ENCODE measurements at regions not wholly inside any gene's neighbourhood (a gene's known extent, or its start where the extent isn't known, plus 50 kb on each side); places are given as distances from the start of the nearest gene placed in this dataset.

- Histone ChIP-seq H3K9ac (ENCODE audit: insufficient read length, low read depth) (no peak overlapping the region), H3K4me3 (ENCODE audit: insufficient read length, low read depth) (no peak overlapping the region), H3K9me3 (ENCODE audit: insufficient read depth, low read length) (no peaks in the 10 kb centered on the region), H3K4me1 (ENCODE audit: insufficient read depth, insufficient read length) (no peaks in the 10 kb centered on the region), H3K36me3 (ENCODE audit: insufficient read depth, insufficient read length, low read length) (no peaks in the 10 kb centered on the region), H3K27me3 (ENCODE audit: insufficient read depth, insufficient read length) (no peaks in the 10 kb centered on the region)
- no peak for TF ChIP-seq SUZ12 (IDR thresholded peaks at IDR 0.05; ENCODE audit: extremely low read depth, insufficient read depth, insufficient read length)
- no peak for TF ChIP-seq YY1 (IDR thresholded peaks at IDR 0.05; ENCODE audit: insufficient read depth, insufficient read length)
- no peak for TF ChIP-seq ZNF274 (IDR thresholded peaks at IDR 0.05; ENCODE audit: low read depth, low read length)
- no peak for DNase-seq (ENCODE audit: low read depth, low spot score)
Observed at GRCh38 chr18:2336690-2337392, 234.5 kb downstream of the METTL4 start.

GRCh38 chr18:2337552-2338141, 233.7 kb downstream of the METTL4 start:
- Histone ChIP-seq H3K9ac (ENCODE audit: insufficient read length, low read depth) (no peak overlapping the region), H3K4me3 (ENCODE audit: insufficient read length, low read depth) (no peak overlapping the region), H3K36me3 (ENCODE audit: insufficient read depth, insufficient read length, low read length) (no peaks in the 10 kb centered on the region), H3K9me3 (ENCODE audit: insufficient read depth, low read length) (no peaks in the 10 kb centered on the region), H3K4me1 (ENCODE audit: insufficient read depth, insufficient read length) (no peaks in the 10 kb centered on the region), H3K27me3 (ENCODE audit: insufficient read depth, insufficient read length) (no peaks in the 10 kb centered on the region)
- no peak for DNase-seq (ENCODE audit: low read depth, low spot score)
- TF ChIP-seq SUZ12 (IDR thresholded peaks at IDR 0.05; ENCODE audit: extremely low read depth, insufficient read depth, insufficient read length) (no peak), ZNF274 (IDR thresholded peaks at IDR 0.05; ENCODE audit: low read depth, low read length) (no peak), YY1 (IDR thresholded peaks at IDR 0.05; ENCODE audit: insufficient read depth, insufficient read length) (no peak)

- H3K9ac ChIP-seq (ENCODE audit: insufficient read length, low read depth): no peak overlapping the region
- DNase-seq (ENCODE audit: low read depth, low spot score): no peak
- H3K27me3 ChIP-seq (ENCODE audit: insufficient read depth, insufficient read length): no peaks in the 10 kb centered on the region
- H3K4me1 ChIP-seq (ENCODE audit: insufficient read depth, insufficient read length): no peaks in the 10 kb centered on the region
- no peaks in the 10 kb centered on the region for H3K9me3 ChIP-seq (ENCODE audit: insufficient read depth, low read length)
- H3K36me3 ChIP-seq (ENCODE audit: insufficient read depth, insufficient read length, low read length): no peaks in the 10 kb centered on the region
- TF ChIP-seq YY1 (IDR thresholded peaks at IDR 0.05; ENCODE audit: insufficient read depth, insufficient read length): no peak
- no peak for TF ChIP-seq ZNF274 (IDR thresholded peaks at IDR 0.05; ENCODE audit: low read depth, low read length)
- TF ChIP-seq SUZ12 (IDR thresholded peaks at IDR 0.05; ENCODE audit: extremely low read depth, insufficient read depth, insufficient read length): no peak
- no peak overlapping the region for H3K4me3 ChIP-seq (ENCODE audit: insufficient read length, low read depth)
Observed at GRCh38 chr18:2338601-2339000, 232.7 kb downstream of the METTL4 start.

GRCh38 chr18:2340335-2340734, 231.0 kb downstream of the METTL4 start:
- no peak overlapping the region for H3K4me3 ChIP-seq (ENCODE audit: insufficient read length, low read depth)
- TF ChIP-seq SUZ12 (IDR thresholded peaks at IDR 0.05; ENCODE audit: extremely low read depth, insufficient read depth, insufficient read length) (no peak), YY1 (IDR thresholded peaks at IDR 0.05; ENCODE audit: insufficient read depth, insufficient read length) (no peak), ZNF274 (IDR thresholded peaks at IDR 0.05; ENCODE audit: low read depth, low read length) (no peak)
- no peaks in the 10 kb centered on the region for H3K9me3 ChIP-seq (ENCODE audit: insufficient read depth, low read length)
- H3K4me1 ChIP-seq (ENCODE audit: insufficient read depth, insufficient read length): no peaks in the 10 kb centered on the region
- H3K36me3 ChIP-seq (ENCODE audit: insufficient read depth, insufficient read length, low read length): no peaks in the 10 kb centered on the region
- no peaks in the 10 kb centered on the region for H3K27me3 ChIP-seq (ENCODE audit: insufficient read depth, insufficient read length)
- DNase-seq (ENCODE audit: low read depth, low spot score): no peak
- H3K9ac ChIP-seq (ENCODE audit: insufficient read length, low read depth): no peak overlapping the region

- no peaks in the 10 kb centered on the region for H3K4me1 ChIP-seq (ENCODE audit: insufficient read depth, insufficient read length)
- H3K27me3 ChIP-seq (ENCODE audit: insufficient read depth, insufficient read length): no peaks in the 10 kb centered on the region
- no peak overlapping the region for H3K4me3 ChIP-seq (ENCODE audit: insufficient read length, low read depth)
- no peaks in the 10 kb centered on the region for H3K36me3 ChIP-seq (ENCODE audit: insufficient read depth, insufficient read length, low read length)
- no peak for DNase-seq (ENCODE audit: low read depth, low spot score)
- TF ChIP-seq ZNF274 (IDR thresholded peaks at IDR 0.05; ENCODE audit: low read depth, low read length) (no peak), YY1 (IDR thresholded peaks at IDR 0.05; ENCODE audit: insufficient read depth, insufficient read length) (no peak), SUZ12 (IDR thresholded peaks at IDR 0.05; ENCODE audit: extremely low read depth, insufficient read depth, insufficient read length) (no peak)
- no peak overlapping the region for H3K9ac ChIP-seq (ENCODE audit: insufficient read length, low read depth)
- no peaks in the 10 kb centered on the region for H3K9me3 ChIP-seq (ENCODE audit: insufficient read depth, low read length)
Observed at GRCh38 chr18:2348003-2348402, 223.3 kb downstream of the METTL4 start.

- Histone ChIP-seq H3K9me3 (ENCODE audit: insufficient read depth, low read length) (no peaks in the 10 kb centered on the region), H3K27me3 (ENCODE audit: insufficient read depth, insufficient read length) (no peaks in the 10 kb centered on the region), H3K9ac (ENCODE audit: insufficient read length, low read depth) (no peak overlapping the region), H3K4me3 (ENCODE audit: insufficient read length, low read depth) (no peak overlapping the region), H3K36me3 (ENCODE audit: insufficient read depth, insufficient read length, low read length) (no peaks in the 10 kb centered on the region), H3K4me1 (ENCODE audit: insufficient read depth, insufficient read length) (no peaks in the 10 kb centered on the region)
- TF ChIP-seq SUZ12 (IDR thresholded peaks at IDR 0.05; ENCODE audit: extremely low read depth, insufficient read depth, insufficient read length) (no peak), ZNF274 (IDR thresholded peaks at IDR 0.05; ENCODE audit: low read depth, low read length) (no peak), YY1 (IDR thresholded peaks at IDR 0.05; ENCODE audit: insufficient read depth, insufficient read length) (no peak)
- DNase-seq (ENCODE audit: low read depth, low spot score): no peak
Observed at GRCh38 chr18:2351126-2351850, 220.0 kb downstream of the METTL4 start.

- no peaks in the 10 kb centered on the region for H3K27me3 ChIP-seq (ENCODE audit: insufficient read depth, insufficient read length)
- H3K9me3 ChIP-seq (ENCODE audit: insufficient read depth, low read length): no peaks in the 10 kb centered on the region
- DNase-seq (ENCODE audit: low read depth, low spot score): no peak
- no peak overlapping the region for H3K4me3 ChIP-seq (ENCODE audit: insufficient read length, low read depth)
- TF ChIP-seq YY1 (IDR thresholded peaks at IDR 0.05; ENCODE audit: insufficient read depth, insufficient read length): no peak
- no peak for TF ChIP-seq ZNF274 (IDR thresholded peaks at IDR 0.05; ENCODE audit: low read depth, low read length)
- no peak for TF ChIP-seq SUZ12 (IDR thresholded peaks at IDR 0.05; ENCODE audit: extremely low read depth, insufficient read depth, insufficient read length)
- no peak overlapping the region for H3K9ac ChIP-seq (ENCODE audit: insufficient read length, low read depth)
- no peaks in the 10 kb centered on the region for H3K36me3 ChIP-seq (ENCODE audit: insufficient read depth, insufficient read length, low read length)
- no peaks in the 10 kb centered on the region for H3K4me1 ChIP-seq (ENCODE audit: insufficient read depth, insufficient read length)
Observed at GRCh38 chr18:2354292-2354691, 217.0 kb downstream of the METTL4 start.

Measured in NT2/D1 (cell line).